Ishikawa (cell line): ENCODE measurements at regions not wholly inside any gene's neighbourhood (a gene's known extent, or its start where the extent isn't known, plus 50 kb on each side); places are given as distances from the start of the nearest gene placed in this dataset.

Source experiments
- CEBPB ChIP-seq: IDR thresholded peaks from 2 replicates; pipeline ENCODE4 v1.6.1; 2012
- CREB1 ChIP-seq: IDR thresholded peaks from 2 replicates; pipeline ENCODE4 v1.6.1; 2012; ENCODE audit warnings: low read depth
- EGR1 ChIP-seq: IDR thresholded peaks from 2 replicates; pipeline ENCODE4 v1.6.1; 2012
- EP300 ChIP-seq: IDR thresholded peaks from 2 replicates; pipeline ENCODE4 v1.6.1; 2012; ENCODE audit warnings: borderline replicate concordance
- FOXM1 ChIP-seq: IDR thresholded peaks from 2 replicates; pipeline ENCODE4 v1.6.1; 2012; ENCODE audit warnings: low read depth, borderline replicate concordance
- NFIC ChIP-seq: IDR thresholded peaks from 2 replicates; pipeline ENCODE4 v1.6.1; 2012
- RAD21 ChIP-seq: IDR thresholded peaks from 2 replicates; pipeline ENCODE4 v1.6.1; 2012; ENCODE audit warnings: low read depth
- TAF1 ChIP-seq: IDR thresholded peaks from 2 replicates; pipeline ENCODE4 v1.6.1; 2012; ENCODE audit warnings: low read depth, mild to moderate bottlenecking
- TCF12 ChIP-seq: IDR thresholded peaks from 2 replicates; pipeline ENCODE4 v1.6.1; 2012; ENCODE audit warnings: low read depth
- TEAD4 ChIP-seq: IDR thresholded peaks from 2 replicates; pipeline ENCODE4 v1.6.1; 2012
- YY1 ChIP-seq: IDR thresholded peaks from 2 replicates; pipeline ENCODE4 v1.6.1; 2012; ENCODE audit warnings: low read depth
- ZBTB7A ChIP-seq: IDR thresholded peaks from 2 replicates; pipeline ENCODE4 v1.6.1; 2012; ENCODE audit warnings: low read depth
- TF ChIP-seq, protein P1 (sequence below): IDR thresholded peaks from 2 replicates; pipeline ENCODE4 v1.6.1; 2012
- TF ChIP-seq, protein P2 (sequence below): IDR thresholded peaks from 2 replicates; pipeline ENCODE4 v1.6.1; 2012; ENCODE audit warnings: low read depth, mild to moderate bottlenecking
- TF ChIP-seq, protein P3 (sequence below): IDR thresholded peaks from 2 replicates; pipeline ENCODE4 v1.6.1; 2012

DNA sequence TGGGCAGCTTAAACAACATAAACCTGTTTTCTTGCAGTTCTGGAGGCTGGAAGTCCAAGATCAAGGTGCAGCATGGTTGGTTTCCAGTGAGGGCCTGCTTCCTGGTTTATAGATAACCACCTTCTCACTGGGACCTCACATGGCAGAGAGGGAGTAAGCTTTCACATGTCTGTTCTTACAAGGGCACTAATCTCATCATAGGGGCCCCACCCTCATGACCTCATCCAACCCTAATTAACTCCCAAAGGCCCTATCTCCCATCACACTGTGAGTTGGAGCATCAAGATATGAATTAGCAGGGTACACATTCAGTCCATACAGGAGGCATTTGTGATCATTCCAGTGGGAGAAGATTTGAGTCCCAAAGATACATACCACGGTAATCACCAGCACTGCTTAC is 50.5 kb upstream of the GRIN2A start:
- TF ChIP-seq TAF1 (no peak), TEAD4 (no peak), CREB1 (no peak), YY1 (no peak), EP300 (no peak), RAD21 (no peak), NFIC (no peak), EGR1 (no peak), CEBPB (no peak), ZBTB7A (no peak), TCF12 (no peak), FOXM1 (no peak)
- TF ChIP-seq, protein P1, sequence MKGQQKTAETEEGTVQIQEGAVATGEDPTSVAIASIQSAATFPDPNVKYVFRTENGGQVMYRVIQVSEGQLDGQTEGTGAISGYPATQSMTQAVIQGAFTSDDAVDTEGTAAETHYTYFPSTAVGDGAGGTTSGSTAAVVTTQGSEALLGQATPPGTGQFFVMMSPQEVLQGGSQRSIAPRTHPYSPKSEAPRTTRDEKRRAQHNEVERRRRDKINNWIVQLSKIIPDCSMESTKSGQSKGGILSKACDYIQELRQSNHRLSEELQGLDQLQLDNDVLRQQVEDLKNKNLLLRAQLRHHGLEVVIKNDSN = no peak
- TF ChIP-seq, protein P2, sequence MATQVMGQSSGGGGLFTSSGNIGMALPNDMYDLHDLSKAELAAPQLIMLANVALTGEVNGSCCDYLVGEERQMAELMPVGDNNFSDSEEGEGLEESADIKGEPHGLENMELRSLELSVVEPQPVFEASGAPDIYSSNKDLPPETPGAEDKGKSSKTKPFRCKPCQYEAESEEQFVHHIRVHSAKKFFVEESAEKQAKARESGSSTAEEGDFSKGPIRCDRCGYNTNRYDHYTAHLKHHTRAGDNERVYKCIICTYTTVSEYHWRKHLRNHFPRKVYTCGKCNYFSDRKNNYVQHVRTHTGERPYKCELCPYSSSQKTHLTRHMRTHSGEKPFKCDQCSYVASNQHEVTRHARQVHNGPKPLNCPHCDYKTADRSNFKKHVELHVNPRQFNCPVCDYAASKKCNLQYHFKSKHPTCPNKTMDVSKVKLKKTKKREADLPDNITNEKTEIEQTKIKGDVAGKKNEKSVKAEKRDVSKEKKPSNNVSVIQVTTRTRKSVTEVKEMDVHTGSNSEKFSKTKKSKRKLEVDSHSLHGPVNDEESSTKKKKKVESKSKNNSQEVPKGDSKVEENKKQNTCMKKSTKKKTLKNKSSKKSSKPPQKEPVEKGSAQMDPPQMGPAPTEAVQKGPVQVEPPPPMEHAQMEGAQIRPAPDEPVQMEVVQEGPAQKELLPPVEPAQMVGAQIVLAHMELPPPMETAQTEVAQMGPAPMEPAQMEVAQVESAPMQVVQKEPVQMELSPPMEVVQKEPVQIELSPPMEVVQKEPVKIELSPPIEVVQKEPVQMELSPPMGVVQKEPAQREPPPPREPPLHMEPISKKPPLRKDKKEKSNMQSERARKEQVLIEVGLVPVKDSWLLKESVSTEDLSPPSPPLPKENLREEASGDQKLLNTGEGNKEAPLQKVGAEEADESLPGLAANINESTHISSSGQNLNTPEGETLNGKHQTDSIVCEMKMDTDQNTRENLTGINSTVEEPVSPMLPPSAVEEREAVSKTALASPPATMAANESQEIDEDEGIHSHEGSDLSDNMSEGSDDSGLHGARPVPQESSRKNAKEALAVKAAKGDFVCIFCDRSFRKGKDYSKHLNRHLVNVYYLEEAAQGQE = no peak
- TF ChIP-seq, protein P3, sequence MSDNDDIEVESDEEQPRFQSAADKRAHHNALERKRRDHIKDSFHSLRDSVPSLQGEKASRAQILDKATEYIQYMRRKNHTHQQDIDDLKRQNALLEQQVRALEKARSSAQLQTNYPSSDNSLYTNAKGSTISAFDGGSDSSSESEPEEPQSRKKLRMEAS = no peak

DNA sequence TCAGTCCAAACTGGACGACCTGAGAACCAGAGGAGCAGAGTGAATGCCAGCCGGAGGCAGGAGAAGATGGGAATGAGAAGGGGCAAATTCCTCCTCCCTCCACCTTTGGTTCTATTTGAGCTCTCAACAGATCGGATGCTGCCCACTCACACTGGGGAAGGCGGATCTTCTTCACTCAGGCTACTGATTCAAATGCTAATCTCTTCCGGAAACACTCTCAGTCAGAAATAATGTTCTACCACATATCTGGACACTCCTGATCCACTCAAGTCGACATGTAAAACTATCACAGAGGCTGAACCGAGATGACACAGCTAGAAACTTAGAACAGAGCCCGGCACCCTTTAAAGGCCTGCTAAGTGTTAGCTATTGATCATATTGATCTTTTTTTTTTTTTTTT is 57.4 kb upstream of the GRIN2A start:
- TF ChIP-seq TEAD4 (no peak), RAD21 (no peak), ZBTB7A (no peak), TCF12 (no peak), NFIC (no peak), EP300 (no peak), FOXM1 (no peak), CEBPB (no peak), EGR1 (no peak), CREB1 (no peak), YY1 (no peak), TAF1 (no peak)
- TF ChIP-seq, protein P1 = no peak
- TF ChIP-seq, protein P2 = no peak
- TF ChIP-seq, protein P3 = no peak

DNA sequence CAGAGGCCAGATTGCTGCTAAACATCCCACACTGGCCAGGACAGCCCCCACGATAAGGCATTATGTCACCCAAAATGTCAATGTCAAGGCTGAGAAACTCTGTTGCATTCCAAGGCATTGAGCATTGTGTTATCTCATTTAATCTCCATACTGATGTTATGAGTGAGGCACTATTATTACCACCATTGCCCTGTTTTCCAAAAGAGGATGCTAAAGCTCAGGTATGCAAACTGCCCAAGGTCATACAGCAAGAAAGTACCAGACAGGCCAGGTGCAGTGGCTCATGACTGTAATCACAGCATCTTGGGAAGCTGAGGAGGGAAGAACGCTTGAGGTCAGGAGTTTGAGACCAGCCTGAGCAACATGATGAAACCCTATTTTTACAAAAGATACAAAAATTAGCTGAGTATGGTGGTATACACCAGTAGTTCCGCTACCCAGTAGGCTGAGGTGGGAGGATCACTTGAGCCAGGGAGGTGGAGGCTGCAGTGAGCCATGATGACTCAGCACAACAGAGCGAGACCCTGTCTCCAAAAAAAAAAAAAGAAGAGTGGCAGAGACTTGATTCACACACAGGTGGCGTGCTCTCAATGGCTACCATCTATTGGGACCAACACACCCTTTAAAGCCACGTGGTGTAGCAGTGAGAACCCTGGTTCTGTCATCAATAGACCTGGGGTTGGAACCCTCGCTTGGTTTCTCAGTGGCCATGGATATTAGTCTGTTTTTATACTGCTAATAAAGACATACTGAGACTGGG is 58.8 kb upstream of the GRIN2A start:
- TF ChIP-seq FOXM1 = no peak
- TF ChIP-seq, protein P3 = no peak
- no peak for TF ChIP-seq TCF12
- TF ChIP-seq, protein P2 = no peak
- TF ChIP-seq YY1 = no peak

DNA sequence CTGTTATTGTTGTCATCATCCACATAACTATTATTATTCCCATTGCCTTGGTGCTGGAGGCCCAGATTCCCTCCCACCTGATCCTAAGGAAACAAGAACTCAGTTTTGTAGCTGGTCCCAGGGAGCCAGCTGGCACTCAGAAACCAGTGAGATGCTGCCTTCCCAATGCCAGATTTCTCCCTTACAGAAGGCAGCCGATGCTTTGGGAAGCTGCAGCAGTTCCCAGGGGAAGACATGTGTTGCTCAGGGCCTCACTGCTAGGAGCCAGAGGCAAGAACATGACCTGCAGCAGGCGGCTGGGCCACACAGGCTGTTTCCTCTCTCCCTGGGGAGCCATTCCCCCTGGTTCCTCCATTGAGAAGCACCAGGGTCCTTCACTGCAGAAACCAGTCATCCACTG is 59.9 kb upstream of the GRIN2A start:
- TF ChIP-seq TEAD4 = no peak
- no peak for TF ChIP-seq TCF12
